HG03521 (cell line): ENCODE measurements at regions not wholly inside any gene's neighbourhood (a gene's known extent, or its start where the extent isn't known, plus 50 kb on each side); places are given as distances from the start of the nearest gene placed in this dataset.

Experiments
- ATAC-seq: cut with Tn5 transposase; IDR thresholded peaks from one replicate; pipeline ENCODE4 v1.9.1; 2021; ENCODE audit warnings: mild to moderate bottlenecking, moderate library complexity; ENCODE audit not compliant: unreplicated experiment

DNA sequence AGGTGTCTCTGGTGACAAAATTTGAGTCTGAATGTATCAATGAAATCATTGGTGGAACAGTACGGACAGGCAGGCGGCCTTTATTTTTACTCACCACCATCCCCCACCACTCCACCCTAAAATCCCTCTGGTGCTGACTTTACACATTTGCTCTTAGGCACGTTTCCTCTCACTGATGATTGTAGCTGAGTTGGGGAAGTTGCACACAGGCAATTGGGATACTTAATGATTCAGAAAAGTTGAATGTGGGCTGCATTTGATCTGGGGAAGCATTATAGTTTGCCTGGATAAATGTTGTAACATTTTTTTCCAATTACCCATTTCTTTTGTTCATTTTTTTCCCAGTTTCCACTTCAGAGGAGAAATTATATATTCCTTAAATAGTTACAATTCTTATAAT is 658.4 kb downstream of the TLR4 start:
- ATAC-seq, result no peak

DNA sequence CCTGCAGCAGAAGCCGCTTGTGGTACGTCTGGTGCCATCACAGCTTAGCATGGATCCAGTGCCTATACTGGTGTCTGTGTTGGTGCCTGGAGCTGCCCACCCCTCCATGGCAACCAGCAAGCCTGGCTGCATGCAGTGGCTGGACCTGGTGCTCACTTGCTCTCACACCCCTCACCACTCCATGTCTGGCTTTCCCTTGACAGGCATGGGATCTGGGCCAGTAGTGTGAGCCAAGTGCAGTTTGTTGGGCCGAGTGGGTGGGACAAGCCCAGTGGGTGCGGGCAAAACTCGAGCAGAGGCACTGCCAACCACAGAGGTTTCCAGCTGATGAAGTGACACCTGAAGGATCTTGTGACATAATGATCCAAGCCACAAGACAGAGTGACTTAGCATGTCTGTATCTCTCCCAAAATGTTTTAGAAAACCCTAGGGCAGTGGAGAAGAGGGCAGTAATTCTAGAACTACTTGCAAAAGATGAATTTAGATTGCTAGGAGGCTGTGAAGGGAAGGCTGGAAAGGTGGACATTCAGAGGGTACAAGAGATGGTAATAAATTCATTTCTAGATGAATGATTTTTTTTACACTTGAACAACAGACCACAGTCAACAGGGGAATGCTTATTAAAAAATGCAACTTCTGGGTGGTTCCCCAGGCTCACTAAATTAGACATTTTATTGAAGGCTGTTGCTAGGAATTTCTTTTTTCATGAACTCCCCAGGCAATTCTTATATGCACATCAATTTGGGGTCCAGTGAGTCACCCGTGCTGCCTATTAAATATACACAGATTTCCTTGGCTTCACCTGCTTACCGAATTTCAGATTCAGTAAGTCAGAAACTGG is 660.3 kb downstream of the TLR4 start:
- no peak for ATAC-seq

DNA sequence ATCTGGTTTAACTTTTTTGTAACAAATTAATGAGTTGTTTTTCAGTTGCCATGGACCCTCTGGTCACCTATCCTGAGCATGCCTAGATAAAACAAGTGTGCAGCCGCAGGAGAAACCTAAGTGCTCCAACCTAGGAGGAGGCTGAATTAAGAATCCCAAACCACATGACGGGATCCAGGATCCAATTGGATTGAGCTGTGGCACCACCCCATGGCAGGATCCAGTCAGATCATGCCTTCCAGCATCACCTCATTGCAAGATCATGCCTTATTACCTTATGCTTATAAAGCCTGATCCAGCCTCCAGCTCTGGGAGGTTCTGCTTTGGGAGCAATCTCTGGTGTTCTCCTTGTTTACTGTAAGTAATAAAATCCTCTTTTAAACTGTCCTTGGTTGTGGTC is 662.0 kb downstream of the TLR4 start:
- ATAC-seq, result no peak

GRCh38 chr9:118367383-118367782 is 663.2 kb downstream of the TLR4 start:
- no peak for ATAC-seq

DNA sequence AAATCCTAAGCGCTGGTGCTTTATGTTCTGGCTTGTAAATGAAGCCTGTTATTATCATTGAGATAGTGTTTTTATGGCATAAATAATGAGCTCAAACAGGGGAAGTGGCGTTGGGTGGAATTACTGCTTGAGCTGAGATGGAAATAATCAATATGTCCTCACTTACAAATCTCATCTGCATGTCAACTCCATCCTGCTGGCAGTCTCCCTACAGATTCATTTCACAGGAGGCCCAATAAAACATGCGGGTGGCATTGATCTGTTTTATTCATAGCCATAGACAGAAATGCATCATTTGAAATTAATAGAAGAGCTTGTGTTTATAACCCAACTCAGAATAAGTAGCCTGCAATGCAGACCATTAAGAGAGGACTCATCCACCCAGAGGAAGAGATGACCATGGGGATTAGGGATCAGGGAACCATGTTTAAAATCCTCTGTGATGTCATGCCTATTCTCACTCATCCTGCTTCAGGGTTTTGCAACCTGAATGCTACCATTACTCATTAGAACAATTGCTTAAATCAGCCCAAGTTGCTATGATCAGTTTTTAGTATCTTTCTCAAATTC is 680.4 kb downstream of the TLR4 start:
- no peak for ATAC-seq

DNA sequence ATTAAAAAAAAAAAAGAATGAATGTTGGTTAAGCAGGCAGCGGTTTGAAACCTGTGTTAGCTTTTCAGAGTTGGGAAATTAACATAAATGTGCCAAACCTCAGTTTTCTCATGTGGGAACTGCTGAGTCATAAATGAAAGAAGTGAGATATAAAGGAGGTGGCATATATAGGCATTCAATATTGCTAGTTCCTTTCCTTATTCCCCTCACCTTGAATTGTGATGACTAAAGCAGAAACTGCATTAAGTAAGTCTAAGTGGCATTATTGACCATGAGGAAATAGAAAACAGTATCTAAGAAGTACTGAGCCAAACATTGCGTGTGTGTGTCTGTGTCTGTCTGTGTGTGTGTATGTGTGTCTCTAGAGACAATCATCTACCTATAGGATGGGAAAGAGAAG is 691.2 kb downstream of the TLR4 start:
- ATAC-seq, result no peak

DNA sequence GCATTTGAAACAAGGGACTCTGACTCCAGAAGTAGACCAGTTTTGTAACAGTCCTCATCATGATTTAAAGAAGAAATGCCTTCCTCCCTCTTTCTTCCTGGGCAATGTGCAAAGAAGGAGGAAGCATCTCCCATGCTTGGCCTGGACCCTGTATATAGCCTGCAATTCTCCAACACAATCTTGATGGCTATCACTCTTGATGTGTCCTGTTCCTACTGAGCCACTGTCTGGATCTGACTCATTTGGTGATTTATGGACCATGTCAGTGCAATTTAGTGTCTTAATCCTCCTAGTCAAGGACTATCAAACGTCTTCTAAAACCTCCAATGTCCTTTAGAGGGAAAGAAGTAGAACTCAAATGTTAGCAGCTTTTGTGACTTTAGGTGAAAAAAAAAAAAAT is 697.3 kb downstream of the TLR4 start:
- no peak for ATAC-seq

DNA sequence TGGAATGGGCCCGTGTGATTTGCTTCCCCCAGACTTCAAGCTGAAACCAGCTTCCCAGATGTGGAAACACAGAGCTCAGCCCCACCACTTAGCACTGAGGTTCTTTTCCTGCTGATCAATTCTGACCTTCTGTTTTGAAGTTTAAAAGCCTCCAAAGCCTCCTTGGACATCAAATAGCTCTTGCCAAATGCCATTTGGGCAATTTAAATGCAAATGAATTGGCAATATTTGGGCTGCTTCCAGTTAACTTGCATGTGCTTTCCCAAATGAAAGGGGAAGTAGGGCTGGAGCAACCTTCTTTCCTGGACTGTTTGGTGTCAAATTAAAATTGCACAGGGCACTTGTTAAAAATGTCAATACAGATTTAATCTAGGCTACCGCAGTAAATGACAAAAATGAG is 710.5 kb downstream of the TLR4 start:
- ATAC-seq, result no peak

DNA sequence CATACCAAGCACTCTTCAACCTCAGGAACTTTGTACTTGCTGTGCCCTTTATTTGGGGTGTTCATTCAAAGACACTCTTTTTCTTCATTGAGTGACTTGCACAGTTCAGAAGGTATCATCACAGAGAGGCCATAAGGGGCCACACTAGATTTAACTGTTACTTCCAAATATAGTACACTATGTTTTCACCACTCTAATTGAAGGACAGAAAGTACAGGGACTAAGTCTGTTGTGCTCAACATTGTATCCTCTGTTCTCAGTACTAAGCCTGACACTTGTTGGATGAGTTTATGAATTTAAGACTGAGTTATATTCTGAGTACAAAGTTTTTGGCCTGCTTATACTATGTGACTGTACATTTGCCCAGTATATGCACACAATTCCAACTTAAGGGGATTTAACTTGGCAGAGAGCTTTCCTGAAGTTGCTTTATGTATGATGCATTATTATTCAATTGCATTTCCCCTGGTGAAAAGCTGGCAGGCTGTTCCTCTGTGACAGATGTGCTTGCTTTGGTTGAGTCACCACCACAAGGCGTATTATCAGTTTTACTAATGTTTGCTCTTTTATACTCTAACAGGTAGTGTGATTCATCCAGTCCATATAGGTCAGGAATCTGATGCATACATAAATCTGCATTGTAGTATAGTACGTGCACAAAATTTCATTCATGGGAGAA is 714.8 kb downstream of the TLR4 start:
- ATAC-seq, result no peak

- no peak for ATAC-seq
Measured at GRCh38 chr9:118419676-118420075, 715.5 kb downstream of the TLR4 start.

DNA sequence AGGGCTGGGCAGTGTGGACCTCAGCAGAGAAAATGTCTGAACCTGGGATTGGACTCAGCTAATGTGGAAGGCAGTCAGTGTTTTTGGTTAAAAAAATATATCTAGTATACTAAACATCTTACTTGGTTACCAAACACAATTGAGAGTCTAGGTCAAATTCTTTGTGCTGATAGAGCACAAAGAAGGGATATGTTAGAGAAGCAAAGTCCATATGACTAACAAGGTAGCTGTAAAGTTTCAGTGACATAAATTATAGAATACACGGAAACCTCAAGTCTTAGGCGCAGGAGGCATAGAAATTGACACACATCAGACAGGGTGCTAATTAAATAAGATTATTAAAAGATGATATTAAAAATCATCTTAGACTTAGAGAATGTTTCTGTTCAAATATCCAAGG is 718.3 kb downstream of the TLR4 start:
- no peak for ATAC-seq

GRCh38 chr9:118423021-118423420 is 718.8 kb downstream of the TLR4 start:
- no peak for ATAC-seq

GRCh38 chr9:118423721-118424120 is 719.5 kb downstream of the TLR4 start:
- no peak for ATAC-seq

GRCh38 chr9:118426772-118427171 is 722.6 kb downstream of the TLR4 start:
- ATAC-seq, result no peak

GRCh38 chr9:118438810-118439209 is 734.6 kb downstream of the TLR4 start:
- ATAC-seq, result no peak

- ATAC-seq, result no peak
Measured at GRCh38 chr9:118439441-118439840, 735.2 kb downstream of the TLR4 start.

- ATAC-seq, result no peak
Measured at GRCh38 chr9:118444403-118444802, 740.2 kb downstream of the TLR4 start.

GRCh38 chr9:118446943-118447639 is 742.9 kb downstream of the TLR4 start:
- ATAC-seq, result no peak

GRCh38 chr9:118449554-118449953 is 745.4 kb downstream of the TLR4 start:
- ATAC-seq, result no peak

DNA sequence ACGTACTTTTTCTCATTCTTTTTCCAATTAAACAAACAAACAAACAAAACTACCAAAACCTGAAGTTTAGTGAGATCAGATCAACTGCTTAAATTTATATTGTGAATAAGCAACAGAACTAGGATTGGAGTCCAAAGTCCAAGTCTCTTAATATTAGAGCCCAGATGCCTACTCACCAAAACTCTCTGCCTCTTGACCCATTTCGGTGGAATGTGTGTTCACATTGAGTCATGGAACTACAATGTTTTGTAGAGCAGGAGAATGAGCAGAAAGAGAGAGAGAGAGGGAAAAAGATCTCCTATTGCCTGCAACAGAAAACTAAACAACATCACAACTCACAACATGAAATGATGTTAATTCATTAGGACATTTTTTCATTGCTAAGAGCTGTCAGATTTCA is 751.1 kb downstream of the TLR4 start:
- no peak for ATAC-seq

- no peak for ATAC-seq
Measured at GRCh38 chr9:118455788-118456187, 751.6 kb downstream of the TLR4 start.
